Ramos (cell line): ENCODE measurements at regions not wholly inside any gene's neighbourhood (a gene's known extent, or its start where the extent isn't known, plus 50 kb on each side); places are given as distances from the start of the nearest gene placed in this dataset.
"Not testable (repeated sequence)": the region's sequence is repeated elsewhere in the genome, so short reads cannot be mapped to it uniquely, and the experiment has no call there.

Source experiments
- in situ Hi-C: fragments of 300-500 bp; cut with MboI; formaldehyde crosslinking; loops from one replicate; pipeline ENCODE4 v1.14.3; 2022; ENCODE audit warnings: low sequenced_read_pairs; ENCODE audit not compliant: unreplicated experiment

DNA sequence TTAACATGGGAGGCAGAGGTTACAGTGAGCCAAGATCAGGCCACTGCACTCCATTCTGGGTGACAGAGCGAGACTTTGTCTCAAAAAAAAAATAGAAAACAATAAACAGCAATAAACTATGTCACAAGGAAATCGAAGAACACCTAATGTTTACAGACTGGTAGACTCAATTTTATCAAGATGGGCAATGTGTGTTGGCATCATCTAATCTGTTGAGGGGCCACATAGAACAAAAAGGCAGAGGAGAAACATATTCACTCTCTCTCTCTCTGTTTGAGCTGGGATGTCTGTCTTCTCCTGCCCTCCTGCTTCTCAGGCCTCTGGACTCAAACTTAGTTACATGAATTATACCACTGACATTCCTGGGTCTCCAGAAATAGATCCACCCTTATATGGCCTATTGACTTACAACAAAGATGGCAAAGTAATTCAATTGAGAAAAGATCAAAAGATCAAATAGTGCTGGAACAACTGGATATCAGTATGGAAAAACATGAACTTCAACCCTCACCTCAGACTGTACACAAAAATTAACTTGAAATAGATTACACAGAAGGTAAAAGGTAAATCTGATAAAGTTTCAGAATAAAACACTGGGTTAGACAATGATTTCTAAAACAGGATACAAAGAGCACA is 703.8 kb upstream of the CRIM1 start:
- in situ Hi-C loops, result no loop called here

DNA sequence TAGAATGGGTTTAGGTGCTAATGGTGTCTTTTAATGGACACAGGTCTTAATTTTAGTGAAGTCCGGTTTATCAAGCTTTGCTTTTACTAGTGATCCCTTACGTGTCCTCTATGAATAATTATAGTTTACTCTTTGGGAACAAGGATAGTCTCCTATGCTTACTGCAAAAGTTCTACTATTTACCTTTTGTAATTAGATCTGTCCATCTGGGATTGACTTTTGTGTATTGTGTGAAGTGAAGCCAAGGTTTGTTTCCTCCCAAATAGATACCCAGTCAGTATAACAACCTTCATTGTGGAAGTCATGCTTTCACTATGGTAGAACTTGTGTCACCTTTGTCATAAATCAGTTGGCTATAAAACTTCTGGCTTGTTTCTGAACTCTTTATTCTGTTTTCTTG is 740.9 kb upstream of the CRIM1 start:
- in situ Hi-C loops, result no loop called here

DNA sequence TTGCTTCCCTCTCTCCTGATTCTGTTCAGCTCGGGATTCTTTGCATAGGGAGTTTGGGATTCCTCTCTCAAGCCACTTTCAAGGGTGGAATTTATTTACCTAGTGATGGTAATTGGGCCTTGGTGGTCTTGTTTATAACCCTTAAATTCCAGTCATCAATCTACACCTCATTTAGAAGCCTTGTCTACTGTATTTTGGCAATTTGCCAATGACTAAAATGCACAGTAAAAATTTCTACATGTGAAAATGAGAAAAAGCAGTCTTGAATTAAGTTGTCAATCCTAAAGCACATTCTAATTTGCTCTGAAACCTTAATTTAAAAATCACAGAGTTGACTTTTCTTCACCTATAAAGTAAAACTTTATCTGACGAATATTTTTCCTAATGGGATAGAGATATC is 749.2 kb upstream of the CRIM1 start:
- in situ Hi-C loops, result no loop called here

DNA sequence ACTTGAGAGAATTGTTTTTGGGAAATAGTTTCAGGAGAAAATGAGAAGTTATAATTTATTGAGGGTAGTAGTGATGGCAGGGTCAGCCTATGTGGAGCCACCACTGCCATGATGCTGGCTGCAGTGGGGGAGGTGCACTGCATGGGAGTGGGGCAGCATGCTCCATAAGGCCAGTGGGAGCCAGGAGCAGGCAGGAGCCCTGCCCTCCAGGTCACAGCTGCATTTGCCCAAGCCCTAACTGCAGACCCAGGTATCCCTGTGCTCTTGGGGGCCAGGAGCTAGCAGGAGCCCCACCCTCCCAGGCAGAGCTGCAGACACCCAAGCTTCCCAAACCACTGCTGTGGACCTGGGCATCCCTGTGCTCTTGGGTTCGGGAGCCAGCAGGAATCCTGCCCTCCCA is 757.3 kb upstream of the CRIM1 start:
- in situ Hi-C loops, result no loop called here

DNA sequence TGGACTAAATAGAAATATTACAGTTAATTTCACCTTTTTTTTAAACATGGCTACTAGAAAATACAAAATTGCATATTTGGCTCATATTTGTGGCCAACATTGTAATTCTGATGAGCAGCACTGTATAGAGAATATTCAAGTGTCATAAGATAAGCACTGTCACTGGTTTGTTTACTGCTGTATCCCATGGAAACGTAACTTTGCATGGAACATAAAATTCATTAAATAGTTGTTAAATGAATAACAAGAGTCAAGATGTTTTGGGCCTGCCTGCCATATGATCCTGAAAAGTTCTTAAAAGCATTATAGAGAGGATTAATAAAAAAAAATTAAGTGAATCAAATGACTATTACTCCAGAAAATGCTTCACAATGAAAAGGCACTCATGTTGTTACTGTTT is 763.7 kb upstream of the CRIM1 start:
- in situ Hi-C loops, result no loop called here

DNA sequence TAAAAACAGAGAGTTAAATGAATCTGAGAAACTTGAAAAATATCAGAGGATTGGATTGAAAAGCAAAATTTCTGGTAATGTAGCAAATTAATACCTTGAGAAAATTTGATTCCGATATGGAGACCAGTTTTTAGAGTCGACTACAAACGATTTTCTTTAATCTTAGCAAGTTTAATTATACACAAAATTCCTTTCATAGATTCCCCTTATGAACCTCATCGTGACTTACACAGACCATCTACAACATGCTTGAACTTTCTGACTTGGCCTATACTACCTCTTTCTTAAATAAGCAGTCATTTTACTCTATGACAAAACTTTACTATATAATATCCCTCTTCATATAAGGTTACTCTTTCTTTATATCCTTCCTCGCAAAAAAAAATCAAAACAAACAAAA is 769.6 kb upstream of the CRIM1 start:
- in situ Hi-C loops, result no loop called here

DNA sequence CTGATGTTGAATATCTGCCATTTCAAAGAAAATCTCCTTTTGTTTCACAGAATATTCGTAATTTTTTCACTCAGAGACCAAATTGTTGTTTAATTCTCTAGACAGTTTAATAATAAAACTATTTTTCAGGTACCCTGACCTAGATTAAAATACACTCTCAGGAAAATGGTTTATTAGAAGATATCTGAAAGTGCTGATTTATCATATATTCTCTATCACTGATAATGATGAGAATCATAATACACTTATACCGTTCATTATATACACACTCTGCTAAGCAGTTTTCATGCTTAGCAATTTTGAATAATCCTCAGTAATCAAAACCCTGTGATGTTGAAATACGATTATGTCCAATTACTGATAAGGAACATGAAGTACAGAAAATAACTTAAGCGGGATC is 772.9 kb upstream of the CRIM1 start:
- in situ Hi-C loops, result no loop called here

DNA sequence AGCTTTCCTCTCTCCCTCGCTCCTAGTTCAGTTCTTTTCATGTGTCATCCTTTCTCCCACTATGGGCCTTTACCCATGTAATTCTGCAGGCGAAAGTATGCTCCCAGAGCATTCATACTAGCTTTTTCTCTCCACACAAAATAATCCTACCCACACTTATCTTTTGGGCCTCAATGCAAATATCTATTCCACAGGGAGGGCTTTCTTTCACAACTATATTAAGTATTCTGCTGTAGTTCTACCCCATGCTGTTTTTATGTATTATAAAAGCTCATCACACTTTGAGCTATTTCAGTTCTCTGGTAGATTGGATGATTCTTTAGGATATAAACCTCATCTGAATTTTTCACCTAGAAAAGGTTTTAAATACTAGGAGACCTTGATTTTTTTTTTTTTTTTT is 774.6 kb upstream of the CRIM1 start:
- in situ Hi-C loops, result no loop called here

DNA sequence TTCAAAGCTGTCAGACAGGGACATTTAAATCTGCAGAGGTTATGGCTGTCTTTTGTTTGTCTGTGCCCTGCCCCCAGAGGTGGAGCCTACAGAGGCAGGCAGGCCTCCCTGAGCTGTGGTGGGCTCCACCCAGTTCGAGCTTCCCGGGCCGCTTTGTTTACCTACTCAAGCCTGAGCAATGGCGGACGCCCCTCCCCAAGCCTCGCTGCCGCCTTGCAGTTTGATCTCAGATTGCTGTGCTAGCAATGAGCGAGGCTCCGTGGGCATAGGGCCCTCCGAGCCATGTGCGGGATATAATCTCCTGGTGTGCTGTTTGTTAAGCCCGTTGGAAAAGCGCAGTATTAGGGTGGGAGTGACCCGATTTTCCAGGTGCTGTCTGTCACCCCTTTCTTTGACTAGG is 787.0 kb upstream of the CRIM1 start:
- in situ Hi-C loops, result not testable (repeated sequence)

DNA sequence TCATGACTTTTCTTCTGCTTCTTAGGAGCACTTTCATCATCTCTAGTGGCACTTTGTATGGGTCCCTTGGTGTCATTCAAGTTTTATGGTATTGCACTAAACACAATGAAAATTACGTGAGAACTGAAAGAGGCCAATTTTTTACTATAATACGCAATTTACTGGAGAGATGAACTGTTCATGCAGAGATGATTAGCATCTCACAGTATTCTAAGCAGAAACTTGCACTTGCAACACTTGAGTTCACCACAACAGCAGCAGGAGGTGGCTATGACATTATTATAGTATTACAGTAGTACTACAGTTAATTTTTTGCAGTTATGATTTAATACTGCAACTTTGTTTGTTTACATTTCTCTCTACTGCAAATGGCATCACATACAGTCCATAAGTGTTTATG is 793.1 kb upstream of the CRIM1 start:
- in situ Hi-C loops, result no loop called here

DNA sequence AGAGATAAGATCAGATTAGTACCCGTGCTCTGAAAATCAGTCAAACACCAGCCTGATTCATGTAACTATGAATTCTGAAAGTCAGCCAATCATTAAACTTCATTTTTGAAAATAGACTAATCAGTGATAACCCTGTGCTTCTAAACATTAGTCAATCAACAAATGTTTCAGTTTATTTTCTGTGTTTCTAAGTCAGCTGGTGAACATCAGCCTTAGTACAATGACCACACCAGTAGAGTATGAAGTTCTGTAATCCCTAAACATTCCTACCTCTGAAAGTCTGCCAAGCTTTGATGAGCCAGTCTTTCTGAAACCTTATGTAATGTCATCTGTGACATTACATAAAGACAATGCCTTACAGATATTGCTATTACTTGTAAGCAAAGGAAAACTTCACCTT is 807.4 kb upstream of the CRIM1 start:
- in situ Hi-C loops, result no loop called here

DNA sequence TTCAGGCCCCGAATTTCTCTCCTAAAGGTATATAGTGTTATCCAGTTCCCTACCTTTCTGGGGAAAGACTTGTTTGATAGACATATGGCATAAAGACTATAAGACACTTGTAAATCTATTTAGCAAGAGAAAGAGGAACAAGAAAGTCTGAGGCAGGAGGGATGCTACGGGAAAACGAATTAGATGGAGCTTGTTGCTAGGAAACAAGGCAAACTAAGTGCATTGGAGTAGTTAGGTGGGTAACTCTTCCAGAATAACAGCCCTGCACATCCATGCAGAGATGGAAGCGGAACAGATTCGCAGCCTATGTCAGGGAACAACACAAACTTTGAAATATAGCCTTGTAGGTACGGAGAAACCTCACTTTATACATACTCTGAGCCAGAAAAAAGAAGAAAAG is 810.3 kb upstream of the CRIM1 start:
- in situ Hi-C loops, result no loop called here

DNA sequence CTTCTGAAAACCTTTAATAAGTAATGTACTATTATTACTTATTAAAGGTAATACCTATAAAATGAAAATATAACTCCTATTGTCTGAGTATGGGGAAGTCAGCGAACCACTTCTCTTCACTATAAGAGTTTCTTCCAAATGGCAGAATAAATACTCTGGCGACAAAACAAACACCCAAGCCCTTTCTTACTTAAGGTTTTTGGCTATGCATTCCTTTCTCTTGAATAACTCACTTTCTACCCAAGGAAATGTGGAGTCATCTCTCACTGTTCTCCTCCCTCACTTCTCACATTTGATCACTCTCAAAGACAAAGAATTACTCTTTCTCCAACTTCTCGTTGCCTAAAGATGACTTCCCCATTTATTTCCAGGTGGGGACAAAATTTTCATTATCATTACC is 816.8 kb upstream of the CRIM1 start:
- in situ Hi-C loops, result no loop called here

DNA sequence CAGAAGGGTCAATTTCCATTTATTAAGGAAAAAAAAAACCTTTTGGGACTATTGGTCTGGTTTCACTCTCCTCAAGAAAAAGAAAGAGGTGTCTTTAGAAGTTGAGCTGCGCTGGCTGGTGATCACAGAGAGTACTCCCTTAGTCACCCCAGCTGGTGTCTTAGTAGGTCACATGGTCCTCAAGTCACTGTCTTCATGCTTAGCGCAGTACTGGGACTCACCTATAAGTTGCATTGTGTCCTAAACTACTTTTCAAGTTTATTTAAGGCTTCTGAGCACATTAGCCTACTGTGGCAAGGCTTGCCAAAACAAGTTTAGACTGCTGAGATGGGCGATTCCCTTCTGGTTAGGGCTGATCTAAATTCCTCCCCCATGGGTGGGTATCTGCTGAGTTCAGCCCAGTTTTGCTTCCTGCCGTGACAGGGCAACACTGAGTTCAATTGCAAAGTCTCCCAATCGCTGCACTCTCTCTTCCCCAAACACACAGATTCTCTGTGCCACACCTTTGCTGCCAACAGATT is 824.9 kb upstream of the CRIM1 start:
- in situ Hi-C loops, result no loop called here

DNA sequence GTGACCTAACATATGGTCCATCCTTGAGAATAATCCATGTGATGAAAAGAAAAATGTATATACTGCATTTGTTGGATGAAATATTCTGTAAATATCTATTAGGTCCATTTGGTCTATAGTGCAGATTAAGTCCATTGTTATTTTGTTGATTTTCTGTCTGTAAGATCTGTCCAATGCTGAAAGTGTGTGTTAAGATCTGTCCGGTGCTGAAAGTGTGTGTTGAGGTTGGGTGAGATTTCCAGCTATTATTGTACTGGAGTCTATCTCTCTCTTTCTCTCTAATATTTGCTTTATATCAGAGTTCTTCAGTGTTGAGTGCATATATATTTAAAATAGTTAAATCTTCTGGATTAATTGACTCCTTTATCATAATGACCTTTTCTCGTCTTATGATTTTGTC is 828.8 kb upstream of the CRIM1 start:
- in situ Hi-C loops, result no loop called here

DNA sequence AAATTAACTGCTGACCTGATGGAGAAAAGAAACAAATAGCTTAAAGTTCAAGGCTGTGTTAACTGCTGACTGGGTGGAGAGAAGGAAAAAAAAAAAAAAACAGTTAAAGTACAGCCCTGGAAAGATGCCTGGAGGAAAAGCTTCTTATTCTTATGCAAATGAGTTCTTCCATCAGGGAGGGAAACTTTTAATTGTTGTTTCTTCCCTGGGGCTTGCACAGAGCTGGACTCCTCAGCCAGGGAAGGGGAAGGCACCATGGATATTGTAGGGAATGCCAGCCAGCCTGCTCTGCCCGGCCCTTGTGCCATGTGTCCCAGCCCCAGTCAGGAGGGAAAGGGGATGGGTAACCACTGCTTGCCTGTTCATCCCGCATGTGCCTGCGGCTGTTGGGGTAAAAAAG is 833.1 kb upstream of the CRIM1 start:
- in situ Hi-C loops, result no loop called here

DNA sequence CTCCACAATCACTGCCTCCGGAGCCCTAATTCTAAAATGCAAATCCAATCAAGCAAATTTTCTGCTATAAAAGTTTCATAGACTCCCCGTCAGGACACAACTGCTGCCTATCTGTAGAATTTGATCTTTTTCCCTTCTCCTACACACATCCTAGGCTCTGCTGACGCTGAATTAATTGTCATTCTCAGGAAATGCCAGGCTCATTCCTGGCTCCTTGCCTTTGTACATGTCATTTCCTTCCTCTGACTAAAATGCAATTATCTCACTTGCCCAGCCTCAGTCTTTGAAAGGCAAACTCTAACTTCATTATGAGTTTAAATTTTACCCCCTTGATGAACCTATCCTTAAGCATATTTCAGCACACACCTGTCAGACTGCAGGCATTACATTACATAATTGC is 844.9 kb upstream of the CRIM1 start:
- in situ Hi-C loops, result no loop called here

DNA sequence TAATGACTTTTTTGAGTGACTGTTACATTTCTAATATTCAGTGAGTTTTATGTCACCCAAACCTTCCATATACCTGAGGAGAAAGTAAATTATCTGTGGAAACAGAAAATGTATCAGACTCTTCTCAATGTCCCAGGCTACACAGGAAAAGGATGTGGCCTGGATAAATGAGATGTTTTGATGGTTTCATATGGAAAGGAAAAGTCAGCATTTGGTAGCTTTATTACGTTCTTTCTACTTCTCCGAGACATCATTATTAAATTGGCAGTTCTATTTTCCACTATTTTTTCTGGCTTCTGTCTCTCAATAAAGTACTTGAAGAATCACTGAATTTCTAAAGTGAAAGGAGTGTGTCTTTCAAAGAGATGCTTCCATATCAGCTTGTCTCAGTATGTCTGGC is 847.0 kb upstream of the CRIM1 start:
- in situ Hi-C loops, result no loop called here

DNA sequence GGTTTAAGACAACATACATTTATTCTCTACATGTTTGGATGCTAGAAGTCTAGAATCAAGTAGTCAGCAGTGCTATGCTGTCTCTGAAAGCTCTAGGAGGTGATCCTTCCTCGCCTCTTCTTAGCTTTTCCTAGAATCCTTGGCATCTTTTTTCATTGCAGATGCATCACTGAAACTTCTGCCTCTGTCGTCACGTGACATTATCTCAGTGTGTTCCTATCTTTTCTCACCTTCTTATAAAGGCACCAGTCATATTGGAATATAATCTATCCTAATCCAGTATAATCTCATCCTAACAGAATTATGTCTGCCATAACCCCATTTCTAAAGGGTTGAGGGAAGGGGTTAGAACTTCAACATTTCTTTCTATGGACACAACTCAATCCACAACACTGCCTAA is 851.2 kb upstream of the CRIM1 start:
- in situ Hi-C loops, result no loop called here

DNA sequence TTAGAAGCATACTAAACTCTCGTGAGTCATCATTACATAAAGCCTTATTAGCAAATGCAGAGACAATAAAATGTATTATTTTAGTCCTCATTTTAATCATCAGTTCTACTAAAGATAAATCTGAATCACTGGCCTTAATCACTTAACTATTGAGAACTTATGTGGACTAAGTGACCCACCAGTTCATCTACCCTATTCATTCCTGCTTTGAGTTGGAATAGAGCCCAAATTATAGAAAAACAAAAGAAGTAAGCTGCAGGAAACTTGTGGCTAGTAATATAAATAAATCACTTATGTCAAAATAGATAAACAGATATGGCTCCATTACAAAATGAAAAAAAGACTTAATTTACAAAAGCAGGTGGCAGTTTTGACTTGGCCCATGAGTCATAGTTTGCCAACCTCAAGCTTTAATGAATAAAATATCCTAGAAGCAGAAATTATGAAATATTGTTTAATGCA is 851.8 kb upstream of the CRIM1 start:
- in situ Hi-C loops, result no loop called here

DNA sequence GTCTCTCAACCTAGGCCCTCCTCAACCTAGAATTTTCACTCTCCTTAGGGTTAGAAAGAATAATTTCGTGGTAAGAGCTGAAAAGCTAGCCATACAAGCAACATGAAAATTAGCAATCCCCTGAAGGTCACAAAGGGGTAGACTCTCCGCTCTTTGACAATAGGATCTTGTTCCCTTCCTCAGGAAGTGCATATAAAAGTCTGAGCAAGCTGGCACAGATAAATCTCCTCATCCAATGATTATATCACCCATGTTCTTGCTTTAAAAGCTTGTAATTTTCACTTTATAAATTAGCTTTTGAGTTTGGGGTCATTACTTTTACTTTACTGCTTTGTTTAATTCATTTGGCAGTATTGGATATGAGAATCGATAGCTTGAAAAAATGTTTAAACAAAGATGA is 852.3 kb upstream of the CRIM1 start:
- in situ Hi-C loops, result no loop called here

DNA sequence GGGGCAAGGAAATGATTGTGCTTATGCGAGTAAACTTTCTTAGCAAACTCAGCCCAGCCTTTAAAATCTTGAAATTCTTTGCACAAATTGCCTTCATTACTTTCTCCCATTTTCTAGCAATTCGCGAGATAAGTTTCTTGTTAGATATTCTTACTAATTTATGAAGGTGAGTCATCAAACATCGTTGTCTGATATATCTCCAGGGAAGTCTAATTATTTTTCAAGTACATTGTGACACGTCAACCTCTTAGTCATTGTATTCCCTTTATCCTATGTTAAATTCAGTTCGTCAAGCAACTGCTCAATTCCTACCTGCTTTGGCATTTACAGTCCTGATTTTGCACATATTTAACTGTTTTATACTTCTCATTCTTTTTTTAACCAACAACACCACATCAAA is 854.5 kb upstream of the CRIM1 start:
- in situ Hi-C loops, result no loop called here

DNA sequence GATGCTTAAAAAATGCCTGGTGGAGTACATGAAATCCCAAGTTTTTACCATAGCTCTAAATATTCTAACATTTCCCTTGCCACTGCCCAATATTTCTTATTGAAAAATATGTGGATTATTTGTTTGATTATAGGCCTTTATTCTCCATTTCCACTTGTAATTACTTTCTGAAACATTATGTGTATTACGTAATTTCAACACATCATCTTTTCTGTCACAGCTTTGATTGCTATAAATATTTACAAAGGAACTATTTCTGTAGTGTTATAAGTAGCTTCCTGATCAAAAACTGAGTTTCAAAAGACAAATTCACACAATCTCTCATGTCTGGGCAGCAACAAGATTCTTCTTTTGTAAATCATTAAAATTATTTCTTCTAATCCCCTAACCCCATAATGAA is 859.6 kb upstream of the CRIM1 start:
- in situ Hi-C loops, result no loop called here
